K562 (cell line): ENCODE measurements at regions not wholly inside any gene's neighbourhood (a gene's known extent, or its start where the extent isn't known, plus 50 kb on each side); places are given as distances from the start of the nearest gene placed in this dataset.

Experiments
- ATAC-seq: fragments of 200-7000 bp; cut with Tn5 transposase; 3 replicates; pipeline ENCODE4 v1.9.1; 2020; ENCODE audit warnings: moderate library complexity
- BruUV-seq: library from RNA; stranded (reverse); fragments of 400-500 nt; replicated peaks from 2 replicates; lab custom pipeline; 2021; lab: Mats Ljungman, UMichigan
- CTCF ChIA-PET: fragments of 300-600 bp; formaldehyde crosslinking; extraction: SDS; loops from one replicate; lab custom pipeline; 2021; ENCODE audit warnings: low intra/inter-chr PET ratio; lab: Yijun Ruan, JAX
- POLR2A ChIA-PET: fragments of 300-600, 350-650 bp; sonication (Branson Sonifier 250); formaldehyde crosslinking; extraction: SDS; loops from one replicate; lab custom pipeline; 2021; ENCODE audit warnings: antibody characterized with exemption, inconsistent platforms; lab: Yijun Ruan, JAX
- DNase-seq, 4 experiments: peaks; one replicate each; pipeline versions ENCODE4 v3.0.0 to v3.0.0-alpha.2; 2011 to 2018; ENCODE audit warnings: low spot score in 3 of 4, mixed read lengths in 3 of 4; ENCODE audit errors: extremely low read depth in 1 of 4
- FAIRE-seq: peaks from 2 replicates; lab custom pipeline; 2011; peaks lifted over from hg19 to GRCh38; lab: Jason Lieb, UNC
- H2AFZ ChIP-seq: 2 replicates; pipeline ENCODE4 v1.6.0; 2011; ENCODE audit warnings: low read depth, low read length, control low read depth, inconsistent platforms
- H3K27ac ChIP-seq: fragments of 200-600 bp; 3 replicates; pipeline ENCODE4 v1.8.0; 2011; ENCODE audit warnings: low read depth, mild to moderate bottlenecking, control low read depth, inconsistent platforms, low read length, moderate library complexity, mixed read lengths; ENCODE audit errors: extremely low read depth
- H3K27me3 ChIP-seq, 2 experiments: fragments of 300-600 bp in 1 of 2; 2 replicates in 1 of 2; 3 replicates in 1 of 2; pipeline versions ENCODE4 v1.6.0 to v1.8.0; 2011; ENCODE audit warnings: inconsistent platforms in 2 of 2, low read length in 2 of 2, mild to moderate bottlenecking in 1 of 2, mixed read lengths in 1 of 2, moderate library complexity in 1 of 2; ENCODE audit not compliant: control insufficient read depth in 2 of 2, insufficient read depth in 2 of 2
- H3K36me3 ChIP-seq: fragments of 300-600 bp; 3 replicates; pipeline ENCODE4 v1.8.0; 2011; ENCODE audit warnings: mild to moderate bottlenecking, low read length, inconsistent platforms; ENCODE audit not compliant: control insufficient read depth, insufficient read depth
- H3K4me1 ChIP-seq, 2 experiments: fragments of 200-600 bp in 1 of 2; replicated peaks in 1 of 2; 2 replicates in 1 of 2; 3 replicates in 1 of 2; pipeline versions ENCODE4 v1.5.1 to v1.8.0; 2011; ENCODE audit warnings: inconsistent platforms in 2 of 2, low read length in 2 of 2, mild to moderate bottlenecking in 1 of 2, mixed read lengths in 1 of 2, moderate library complexity in 1 of 2; ENCODE audit not compliant: control insufficient read depth in 2 of 2, insufficient read depth in 2 of 2
- H3K4me2 ChIP-seq: 2 replicates; pipeline ENCODE4 v1.6.1; 2011; ENCODE audit warnings: low read length, control low read depth, inconsistent platforms, mixed read lengths; ENCODE audit not compliant: insufficient read depth
- H3K4me3 ChIP-seq: fragments of 200-600 bp; sonication (generic), shearing (Covaris generic); 2 replicates; pipeline ENCODE4 v1.5.1; 2016; ENCODE audit warnings: control low read depth, inconsistent platforms
- H3K79me2 ChIP-seq: fragments of 200-600 bp; 3 replicates; pipeline ENCODE4 v1.8.0; 2011; ENCODE audit warnings: low read length, inconsistent platforms; ENCODE audit not compliant: control insufficient read depth, insufficient read depth
- H3K9ac ChIP-seq, 2 experiments: 2 replicates each; pipeline versions ENCODE4 v1.6.0 to v1.6.1; 2011; ENCODE audit warnings: low read depth in 2 of 2, low read length in 2 of 2, control low read depth in 1 of 2, inconsistent platforms in 1 of 2, mild to moderate bottlenecking in 1 of 2, mixed read lengths in 1 of 2; ENCODE audit not compliant: insufficient read depth in 1 of 2
- H3K9me1 ChIP-seq: one replicate; pipeline ENCODE4 v1.6.0; 2011; ENCODE audit warnings: inconsistent platforms, mild to moderate bottlenecking, low read length, moderate library complexity; ENCODE audit not compliant: control insufficient read depth, insufficient read depth
- H3K9me3 ChIP-seq: replicated peaks from 2 replicates; pipeline ENCODE4 v1.5.1; 2011; ENCODE audit warnings: low read depth, low read length, inconsistent platforms; ENCODE audit not compliant: control insufficient read depth, insufficient read depth
- H4K20me1 ChIP-seq: replicated peaks from 2 replicates; pipeline ENCODE4 v1.6.1; 2011; ENCODE audit warnings: low read length, inconsistent platforms, mixed read lengths; ENCODE audit not compliant: control insufficient read depth, insufficient read depth
- BCL6 ChIP-seq: fragments of 250-450 bp; sonication (Bioruptor Pico); IDR thresholded peaks from 2 replicates; pipeline ENCODE4 v1.4.0; 2020
- E2F3 ChIP-seq: fragments of 250-450 bp; sonication (Bioruptor Pico); IDR thresholded peaks from 2 replicates; pipeline ENCODE4 v1.4.0; 2020; ENCODE audit warnings: mild to moderate bottlenecking
- ESRRA ChIP-seq: fragments of 450-650 bp; IDR thresholded peaks from 2 replicates; pipeline ENCODE4 v1.6.1; 2014; ENCODE audit warnings: low read depth, mild to moderate bottlenecking, moderate library complexity, borderline replicate concordance
- HEY1 ChIP-seq: fragments of 250-450 bp; sonication (Bioruptor Pico); IDR thresholded peaks from 2 replicates; pipeline ENCODE4 v1.5.0; 2020; ENCODE audit warnings: mild to moderate bottlenecking, moderate library complexity, borderline replicate concordance
- NCOA6 ChIP-seq: fragments of 450-650 bp; IDR thresholded peaks from 2 replicates; pipeline ENCODE4 v1.6.1; 2017; ENCODE audit warnings: mild to moderate bottlenecking
- NFIX ChIP-seq: fragments of 250-450 bp; sonication (Bioruptor Pico); IDR thresholded peaks from 2 replicates; pipeline ENCODE4 v1.4.0; 2020; ENCODE audit warnings: low read depth, mild to moderate bottlenecking, moderate library complexity
- TSC22D4 ChIP-seq: fragments of 450-650 bp; IDR thresholded peaks from 2 replicates; pipeline ENCODE4 v1.6.1; 2016; ENCODE audit warnings: missing genetic modification characterization, missing biosample characterization, control low read depth
- ZNF184 ChIP-seq: sonication (generic); formaldehyde crosslinking; IDR thresholded peaks from 2 replicates; pipeline ENCODE4 v1.5.0; 2020; ENCODE audit warnings: missing genetic modification reagents
- WGBS: fragments of 100-300 bp; shearing (Covaris generic); methylation state at CpG from one replicate; pipeline ENCODE4 v1.1.6; 2016; ENCODE audit warnings: low coverage, mixed read lengths; ENCODE audit not compliant: insufficient coverage; ENCODE audit errors: missing lambda C conversion rate; 5-methylcytosine and 5-hydroxymethylcytosine counted together
- in situ Hi-C: fragments of 300-500 bp; cut with MboI; formaldehyde crosslinking; loops from 4 replicates; pipeline ENCODE4 v1.15.0; 2018; ENCODE audit warnings: inconsistent platforms, mixed read lengths
- intact Hi-C: fragments of 100-400 bp; cut with micrococcal nuclease; formaldehyde crosslinking; loops from 2 replicates; pipeline ENCODE4 v1.14.2; 2022
- TF ChIP-seq, protein P1 (sequence below): fragments of 450-650 bp; formaldehyde crosslinking; IDR thresholded peaks from 2 replicates; pipeline ENCODE4 v1.4.0; 2020; ENCODE audit warnings: mild to moderate bottlenecking, mixed read lengths

- Histone ChIP-seq H3K9me3 (no peaks in the 10 kb centered on the region), H3K9ac (no peak overlapping the region), H3K4me2 (no peak overlapping the region), H4K20me1 (no peaks in the 10 kb centered on the region), H2AFZ (no peak overlapping the region), H3K9me1 (no peaks in the 10 kb centered on the region), H3K4me1 (no peaks in the 10 kb centered on the region), H3K4me3 (no peak overlapping the region), H3K27me3 (no peaks in the 10 kb centered on the region), H3K36me3 (no peaks in the 10 kb centered on the region), H3K79me2 (no peaks in the 10 kb centered on the region), H3K27ac (no peak overlapping the region)
- no TSS peak for BruUV-seq
- ATAC-seq (no peak), FAIRE-seq (no peak), DNase-seq (no peak)
- intact Hi-C loops (no loop called here), in situ Hi-C loops (no loop called here)
- ChIA-PET CTCF (no interaction called here), POLR2A (no interaction called here)
- TF ChIP-seq ZNF184 (CRISPR knock-in tag) (no peak), HEY1 (CRISPR knock-in tag) (no peak)
- 0% methylated on average over 4 of the region's 4 CpGs for WGBS
These were observed 66.4 kb upstream of the SORCS1 start for GRCh38 chr10:107230887-107231286.

DNA sequence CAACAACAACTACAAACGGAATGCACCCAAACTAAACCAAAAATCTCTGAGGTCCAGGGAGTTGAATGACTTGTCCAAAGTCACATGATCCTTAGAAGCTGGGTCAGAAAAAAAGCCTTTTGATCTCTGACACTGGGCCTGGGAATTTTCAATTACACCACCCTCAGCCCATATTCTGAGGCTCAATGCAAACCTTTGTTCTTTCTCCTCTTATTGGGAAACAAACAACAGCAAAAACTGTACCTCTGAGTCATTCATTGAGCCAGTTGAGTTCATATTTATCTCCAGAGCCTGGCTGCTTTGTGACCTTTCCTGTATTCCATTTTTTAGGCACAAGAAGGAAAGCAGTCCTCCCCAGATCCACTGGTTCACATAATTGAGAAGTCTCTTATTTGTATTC lies 51.2 kb upstream of the SORCS1 start:
- no peak for TF ChIP-seq NFIX (CRISPR knock-in tag)
- TF ChIP-seq NCOA6, result no peak
- no peak for TF ChIP-seq TSC22D4 (tag)
- TF ChIP-seq BCL6 (CRISPR knock-in tag), result no peak
- TF ChIP-seq ESRRA, result no peak
- no peak for TF ChIP-seq E2F3 (CRISPR knock-in tag)
- TF ChIP-seq, protein P1, sequence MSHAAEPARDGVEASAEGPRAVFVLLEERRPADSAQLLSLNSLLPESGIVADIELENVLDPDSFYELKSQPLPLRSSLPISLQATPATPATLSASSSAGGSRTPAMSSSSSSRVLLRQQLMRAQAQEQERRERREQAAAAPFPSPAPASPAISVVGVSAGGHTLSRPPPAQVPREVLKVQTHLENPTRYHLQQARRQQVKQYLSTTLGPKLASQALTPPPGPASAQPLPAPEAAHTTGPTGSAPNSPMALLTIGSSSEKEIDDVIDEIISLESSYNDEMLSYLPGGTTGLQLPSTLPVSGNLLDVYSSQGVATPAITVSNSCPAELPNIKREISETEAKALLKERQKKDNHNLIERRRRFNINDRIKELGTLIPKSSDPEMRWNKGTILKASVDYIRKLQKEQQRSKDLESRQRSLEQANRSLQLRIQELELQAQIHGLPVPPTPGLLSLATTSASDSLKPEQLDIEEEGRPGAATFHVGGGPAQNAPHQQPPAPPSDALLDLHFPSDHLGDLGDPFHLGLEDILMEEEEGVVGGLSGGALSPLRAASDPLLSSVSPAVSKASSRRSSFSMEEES, result 0 out of 2 replicates have a peak, but pooled peaks have one; percentile 6
- 0% methylated on average over 1 of the region's 1 CpG for WGBS
- no peaks in the 10 kb centered on the region for H3K4me1 ChIP-seq
- H2AFZ ChIP-seq, result no peak overlapping the region
- no peaks in the 10 kb centered on the region for H4K20me1 ChIP-seq
- no peaks in the 10 kb centered on the region for H3K79me2 ChIP-seq
- no peaks in the 10 kb centered on the region for H3K36me3 ChIP-seq
- ChIA-PET CTCF (no interaction called here), POLR2A (no interaction called here)
- H3K4me3 ChIP-seq, result no peak overlapping the region
- no peaks in the 10 kb centered on the region for H3K9me3 ChIP-seq
- FAIRE-seq, result no peak
- ATAC-seq, result no peak
- BruUV-seq, result no TSS peak
- DNase-seq, result no peak
- no peak overlapping the region for H3K27ac ChIP-seq
- H3K27me3 ChIP-seq, result no peaks in the 10 kb centered on the region
- in situ Hi-C loops (no loop called here), intact Hi-C loops (no loop called here)
- no peak overlapping the region for H3K4me2 ChIP-seq
- no peaks in the 10 kb centered on the region for H3K9me1 ChIP-seq
- no peak overlapping the region for H3K9ac ChIP-seq
